ENCODE measurements at regions not wholly inside any gene's neighbourhood (a gene's known extent, or its start where the extent isn't known, plus 50 kb on each side); places are given as distances from the start of the nearest gene placed in this dataset.

GRCh38 chr9:107540164-107540561 lies 50.6 kb upstream of the KLF4 start:
- 67% methylated on average over 1 of the region's 1 CpG for WGBS
- Histone ChIP-seq H3K36me3 (no peaks in the 10 kb centered on the region), H3K27ac (replicated peaks in 1 of 4) (peak overlapping the region in 3 of 4 donors; percentile 5 to 42 (median 25)), H3K27me3 (no peaks in the 10 kb centered on the region), H3K4me3 (no peak overlapping the region), H3K4me1 (peaks cover 0 to 14% (median 4%) of the 10 kb centered on the region in 4 donors), H3K9me3 (no peaks in the 10 kb centered on the region)
- no peak for TF ChIP-seq POLR2A (IDR thresholded peaks at IDR 0.05; ENCODE audit: low read depth)
- no peak for TF ChIP-seq CTCF (IDR thresholded peaks at IDR 0.05)
- no peak for TF ChIP-seq POLR2AphosphoS5 (IDR thresholded peaks at IDR 0.05)
- TF ChIP-seq EP300 (IDR thresholded peaks at IDR 0.05), result no peak
- DNase-seq (ENCODE audit: extremely low spot score), result no peak
- intact Hi-C loops (cut with DNase I), result no loop called here

GRCh38 chr9:107539427-107540163 lies 50.0 kb upstream of the KLF4 start:
- Histone ChIP-seq H3K4me1 (peaks cover 0 to 14% (median 4%) of the 10 kb centered on the region in 4 donors), H3K27ac (replicated peaks in 1 of 4) (peak overlapping the region in 2 of 4 donors; percentile 25 to 42), H3K4me3 (no peak overlapping the region), H3K36me3 (no peaks in the 10 kb centered on the region), H3K9me3 (no peaks in the 10 kb centered on the region), H3K27me3 (no peaks in the 10 kb centered on the region)
- intact Hi-C loops (cut with DNase I), result no loop called here
- 65% methylated on average over 10 of the region's 10 CpGs for WGBS
- TF ChIP-seq POLR2AphosphoS5 (IDR thresholded peaks at IDR 0.05), result no peak
- TF ChIP-seq POLR2A (IDR thresholded peaks at IDR 0.05; ENCODE audit: low read depth), result no peak
- no peak for TF ChIP-seq CTCF (IDR thresholded peaks at IDR 0.05)
- no peak for TF ChIP-seq EP300 (IDR thresholded peaks at IDR 0.05)
- DNase-seq (ENCODE audit: extremely low spot score), result no peak

Small RNA genes in the stretch of these regions (small RNA-seq; reads per million reads assigned to genes)
- gene RN7SL659P (0 reads per million in 3 donors), gene RNA5SP293 (0 reads per million in 3 donors), gene RNU6-1064P (0 reads per million in 3 donors), gene RNU6-996P (0 reads per million in 3 donors)
